Stomach (tissue), 8 donors: ENCODE measurements at regions not wholly inside any gene's neighbourhood (a gene's known extent, or its start where the extent isn't known, plus 50 kb on each side); places are given as distances from the start of the nearest gene placed in this dataset.

Experiments used
- DNase-seq, 2 donors: peaks; one replicate each; pipeline versions ENCODE4 v3.0.0 to v3.0.0-alpha.2; 2013 to 2019
- H3K27ac ChIP-seq, 5 donors: fragments of 200-600 bp in 4 of 5; sonication (generic) in 4 of 5; one replicate each; pipeline ENCODE4 v1.5.1; 2013 to 2019; ENCODE audit warnings: mild to moderate bottlenecking in 1 of 5, moderate library complexity in 1 of 5
- H3K27me3 ChIP-seq, 3 donors: fragments of 200-600 bp; sonication (generic); one replicate each; pipeline ENCODE4 v1.5.1; 2017 to 2019; ENCODE audit warnings: mixed run types in 1 of 3
- H3K36me3 ChIP-seq, 4 donors: fragments of 200-600 bp; sonication (generic); 1 replicate in 3 of 4; 2 replicates in 1 of 4; pipeline ENCODE4 v1.5.1; 2016 to 2019
- H3K4me1 ChIP-seq, 4 donors: fragments of 200-600 bp; sonication (generic); one replicate each; pipeline ENCODE4 v1.5.1; 2016 to 2019
- H3K4me3 ChIP-seq, 4 donors: fragments of 200-600 bp; sonication (generic) in 3 of 4; one replicate each; pipeline ENCODE4 v1.5.1; 2016 to 2019; ENCODE audit warnings: mild to moderate bottlenecking in 1 of 4
- H3K9me3 ChIP-seq, 4 donors: fragments of 200-600 bp; sonication (generic); one replicate each; pipeline ENCODE4 v1.5.1; 2016 to 2019
- EP300 ChIP-seq: sonication (generic); formaldehyde crosslinking; IDR thresholded peaks from one replicate; pipeline ENCODE4 v1.6.1; 2017; ENCODE audit warnings: antibody characterized with exemption
- POLR2A ChIP-seq, 4 donors: fragments of 450-650 bp; IDR thresholded peaks; one replicate each; pipeline ENCODE4 v1.6.1; 2016; ENCODE audit warnings: antibody characterized with exemption in 4 of 4, control low read depth in 2 of 4, mild to moderate bottlenecking in 1 of 4, moderate library complexity in 1 of 4
- POLR2AphosphoS5 ChIP-seq, 3 donors: sonication (generic); formaldehyde crosslinking; IDR thresholded peaks; one replicate each; pipeline ENCODE4 v1.6.1; 2016; ENCODE audit warnings: antibody characterized with exemption in 3 of 3
- WGBS, 5 donors: extraction: QIAGEN DNeasy Blood & Tissue Kit in 3 of 5; methylation state at CpG; one replicate each; pipeline versions ENCODE4 v1.1.5 to v1.1.7; 2013 to 2018; 5-methylcytosine and 5-hydroxymethylcytosine counted together
- intact Hi-C: fragments of 100-400 bp; cut with DNase I; formaldehyde crosslinking; loops from one replicate; pipeline ENCODE4 v1.15.1; 2023; ENCODE audit warnings: low total_unique reads
- TF ChIP-seq, protein P1 (sequence below), 7 experiments: fragments of 450-650 bp in 4 of 7; fragments of 200-600 bp in 3 of 7; sonication (generic) in 3 of 7; IDR thresholded peaks; one replicate each; pipeline ENCODE4 v1.5.1; 2016 to 2019; ENCODE audit warnings: antibody characterized with exemption in 7 of 7, control low read depth in 2 of 7, mild to moderate bottlenecking in 1 of 7
- donor health status: healthy with polysubstance abuse.
- donor health status: Bipolar disorder and iron deficiency.
- donor health status: healthy.

DNA sequence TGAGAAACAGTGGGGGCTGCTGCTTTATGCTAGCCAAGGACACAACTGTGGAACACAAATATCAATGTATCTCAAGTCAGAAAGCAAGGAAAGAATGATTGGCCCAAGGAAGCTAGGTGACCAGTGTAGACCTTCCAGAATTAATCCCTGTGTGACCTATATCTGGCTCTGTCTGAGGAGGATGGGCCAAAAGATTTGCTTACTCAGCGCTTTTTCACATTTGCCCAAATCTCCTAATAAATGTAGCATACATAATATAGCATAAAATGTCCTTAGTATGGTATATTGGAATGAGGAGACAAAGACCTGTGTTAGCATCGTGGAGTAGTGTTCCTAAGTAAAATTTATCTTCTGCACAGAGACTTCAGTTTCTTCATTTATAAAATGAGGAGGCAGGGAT, 66.7 kb upstream of the NT5C1B start:
- TF ChIP-seq, protein P1, sequence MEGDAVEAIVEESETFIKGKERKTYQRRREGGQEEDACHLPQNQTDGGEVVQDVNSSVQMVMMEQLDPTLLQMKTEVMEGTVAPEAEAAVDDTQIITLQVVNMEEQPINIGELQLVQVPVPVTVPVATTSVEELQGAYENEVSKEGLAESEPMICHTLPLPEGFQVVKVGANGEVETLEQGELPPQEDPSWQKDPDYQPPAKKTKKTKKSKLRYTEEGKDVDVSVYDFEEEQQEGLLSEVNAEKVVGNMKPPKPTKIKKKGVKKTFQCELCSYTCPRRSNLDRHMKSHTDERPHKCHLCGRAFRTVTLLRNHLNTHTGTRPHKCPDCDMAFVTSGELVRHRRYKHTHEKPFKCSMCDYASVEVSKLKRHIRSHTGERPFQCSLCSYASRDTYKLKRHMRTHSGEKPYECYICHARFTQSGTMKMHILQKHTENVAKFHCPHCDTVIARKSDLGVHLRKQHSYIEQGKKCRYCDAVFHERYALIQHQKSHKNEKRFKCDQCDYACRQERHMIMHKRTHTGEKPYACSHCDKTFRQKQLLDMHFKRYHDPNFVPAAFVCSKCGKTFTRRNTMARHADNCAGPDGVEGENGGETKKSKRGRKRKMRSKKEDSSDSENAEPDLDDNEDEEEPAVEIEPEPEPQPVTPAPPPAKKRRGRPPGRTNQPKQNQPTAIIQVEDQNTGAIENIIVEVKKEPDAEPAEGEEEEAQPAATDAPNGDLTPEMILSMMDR (IDR thresholded peaks at IDR 0.05): no peak
- TF ChIP-seq EP300: no peak
- TF ChIP-seq POLR2AphosphoS5 (IDR thresholded peaks at IDR 0.05): no peak
- TF ChIP-seq POLR2A (IDR thresholded peaks at IDR 0.05): no peak

DNA sequence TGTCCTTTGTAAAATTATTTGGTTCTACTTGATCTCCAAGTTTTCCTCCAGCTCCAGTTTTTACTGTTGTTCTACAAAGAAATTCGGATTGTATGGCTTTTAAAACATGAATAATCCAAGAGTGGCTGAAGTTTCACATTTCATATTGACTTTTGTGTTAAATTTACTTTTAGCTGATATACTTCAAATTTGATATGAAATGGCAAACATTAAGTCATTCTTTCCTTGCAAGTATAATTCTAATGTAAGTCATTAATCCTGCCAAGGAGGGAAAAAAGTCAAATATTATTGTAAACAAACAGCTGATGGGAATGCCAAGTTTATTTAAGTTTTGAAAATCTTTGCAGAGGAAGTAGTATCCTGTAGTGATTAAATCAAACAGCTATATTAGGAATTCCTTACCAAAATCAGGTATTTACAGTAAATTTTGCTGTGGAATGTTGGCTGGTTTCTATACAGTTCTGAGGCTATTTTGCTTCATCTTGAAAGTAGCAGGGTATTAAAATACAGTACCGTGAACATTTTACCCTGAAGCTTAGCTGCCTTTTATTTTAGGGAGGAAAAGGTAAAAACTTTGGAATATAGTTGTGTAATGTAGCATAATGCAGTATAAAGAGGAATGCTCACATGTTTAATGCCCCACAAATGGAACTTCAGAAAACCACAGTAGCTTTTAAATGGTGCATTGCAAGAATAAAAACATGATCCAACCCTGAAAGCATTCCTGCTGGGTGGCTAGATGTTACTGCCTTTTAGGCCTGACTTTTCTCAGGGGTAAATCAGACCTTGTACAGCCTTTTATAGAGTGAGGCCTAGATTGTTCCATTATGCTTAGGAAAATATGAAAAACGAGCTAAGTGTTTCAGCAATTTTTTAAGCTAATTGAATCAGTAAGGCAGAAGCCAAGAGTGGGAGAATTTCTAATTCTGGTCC, 62.7 kb upstream of the NT5C1B start:
- H3K4me3 ChIP-seq: no peak overlapping the region
- peak in 1 of 2 donors; percentile 42 for DNase-seq
- H3K4me1 ChIP-seq: peaks cover 0 to 13% (median 9%) of the 10 kb centered on the region in 4 donors
- peak overlapping the region in 1 of 5 donors; percentile 8 for H3K27ac ChIP-seq
- no peaks in the 10 kb centered on the region for H3K9me3 ChIP-seq
- 35 to 48% (median 39%) methylated on average over 3 of the region's 3 CpGs for WGBS, 5 donors
- TF ChIP-seq EP300 (no peak), POLR2A (IDR thresholded peaks at IDR 0.05) (no peak), POLR2AphosphoS5 (IDR thresholded peaks at IDR 0.05) (no peak)
- TF ChIP-seq, protein P1 (IDR thresholded peaks at IDR 0.05): no peak
- H3K36me3 ChIP-seq: no peaks in the 10 kb centered on the region
- intact Hi-C loops: no loop called here
- H3K27me3 ChIP-seq: no peaks in the 10 kb centered on the region

More for the DNA sequence above, 66.7 kb upstream of the NT5C1B start:
- no peak for DNase-seq
- WGBS, 5 donors: 83 to 96% (median 94%) methylated on average over 2 of the region's 2 CpGs
- no peak overlapping the region for H3K4me3 ChIP-seq
- peaks cover 0 to 13% (median 9%) of the 10 kb centered on the region in 4 donors for H3K4me1 ChIP-seq
- H3K36me3 ChIP-seq: no peaks in the 10 kb centered on the region
- intact Hi-C loops: no loop called here
- no peaks in the 10 kb centered on the region for H3K27me3 ChIP-seq
- no peaks in the 10 kb centered on the region for H3K9me3 ChIP-seq
- H3K27ac ChIP-seq: no peak overlapping the region

DNA sequence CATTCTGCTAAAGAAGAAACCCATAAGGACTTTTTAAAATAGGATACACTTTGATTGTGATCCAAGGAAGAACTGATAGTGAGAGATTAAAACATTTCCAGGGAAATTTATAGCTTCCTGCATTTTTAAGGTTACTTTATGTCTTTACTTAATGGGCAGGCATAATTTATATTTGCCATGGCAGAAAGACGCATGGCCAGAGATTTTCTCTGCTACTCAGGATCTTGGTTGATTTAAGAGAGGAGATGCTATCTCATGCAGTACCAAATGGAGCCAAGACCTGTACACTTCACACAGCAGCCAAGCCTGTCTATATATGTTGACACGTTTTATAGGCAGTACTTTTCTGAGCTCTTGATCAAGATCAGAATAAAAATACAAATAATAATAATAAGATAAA, 60.9 kb upstream of the NT5C1B start:
- DNase-seq: no peak
- intact Hi-C loops: no loop called here
- Histone ChIP-seq H3K36me3 (no peaks in the 10 kb centered on the region), H3K27ac (no peak overlapping the region), H3K4me3 (no peak overlapping the region), H3K27me3 (no peaks in the 10 kb centered on the region), H3K9me3 (no peaks in the 10 kb centered on the region), H3K4me1 (peaks cover 0 to 13% (median 9%) of the 10 kb centered on the region in 4 donors)
- 37 to 74% (median 52%) methylated on average over 2 of the region's 2 CpGs for WGBS, 5 donors
- TF ChIP-seq POLR2AphosphoS5 (IDR thresholded peaks at IDR 0.05) (no peak), EP300 (no peak), POLR2A (IDR thresholded peaks at IDR 0.05) (no peak)
- TF ChIP-seq, protein P1 (IDR thresholded peaks at IDR 0.05): no peak

DNA sequence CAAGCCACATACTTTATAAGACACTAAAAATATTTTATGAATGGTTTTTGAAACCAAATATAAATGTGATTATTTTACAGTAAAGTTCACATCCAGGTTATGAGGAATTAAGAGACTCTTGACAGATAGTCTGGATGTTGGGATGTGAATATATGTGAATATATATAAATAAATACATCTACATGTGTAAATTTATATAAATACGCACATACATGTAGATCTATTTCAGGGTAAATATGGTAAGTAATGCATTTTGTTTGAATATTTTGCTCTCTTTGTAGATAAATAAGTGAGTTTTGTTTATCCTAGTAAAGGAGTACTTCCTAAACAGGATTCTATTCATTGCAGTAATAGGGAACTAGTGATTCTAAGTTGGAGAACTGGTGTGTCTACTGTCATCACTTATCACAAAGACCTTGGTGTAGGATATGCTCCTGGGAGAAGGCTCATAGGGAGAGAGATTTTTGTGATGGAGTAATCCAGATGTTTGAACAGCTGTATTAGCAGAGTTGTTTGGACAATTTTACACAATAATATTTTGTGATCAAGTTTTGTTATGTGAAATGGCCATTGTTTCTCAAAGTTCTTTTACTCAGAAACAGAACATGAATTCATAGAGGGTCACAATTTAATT, 60.2 kb upstream of the NT5C1B start:
- no peak for DNase-seq
- TF ChIP-seq POLR2AphosphoS5 (IDR thresholded peaks at IDR 0.05) (no peak), EP300 (no peak)
- TF ChIP-seq, protein P1 (IDR thresholded peaks at IDR 0.05): no peak
- Histone ChIP-seq H3K36me3 (no peaks in the 10 kb centered on the region), H3K27ac (no peak overlapping the region), H3K4me3 (no peak overlapping the region), H3K9me3 (no peaks in the 10 kb centered on the region), H3K27me3 (no peaks in the 10 kb centered on the region), H3K4me1 (peaks cover 0 to 13% (median 9%) of the 10 kb centered on the region in 4 donors)
- WGBS, 5 donors: 93 to 100% (median 98%) methylated on average over 1 of the region's 1 CpG
- intact Hi-C loops: no loop called here
